Lower leg skin (tissue), 3 donors: ENCODE measurements at regions not wholly inside any gene's neighbourhood (a gene's known extent, or its start where the extent isn't known, plus 50 kb on each side); places are given as distances from the start of the nearest gene placed in this dataset.

Experiments
- POLR2A ChIP-seq, 2 donors: fragments of 450-650 bp; IDR thresholded peaks; one replicate each; pipeline ENCODE4 v1.6.1; 2016 to 2017; ENCODE audit warnings: antibody characterized with exemption in 2 of 2, mild to moderate bottlenecking in 1 of 2, moderate library complexity in 1 of 2
- TF ChIP-seq, protein P1 (sequence below), 3 donors: fragments of 450-650 bp; IDR thresholded peaks; one replicate each; pipeline ENCODE4 v1.5.1; 2016; ENCODE audit warnings: antibody characterized with exemption in 3 of 3, mild to moderate bottlenecking in 3 of 3, moderate library complexity in 2 of 3

DNA sequence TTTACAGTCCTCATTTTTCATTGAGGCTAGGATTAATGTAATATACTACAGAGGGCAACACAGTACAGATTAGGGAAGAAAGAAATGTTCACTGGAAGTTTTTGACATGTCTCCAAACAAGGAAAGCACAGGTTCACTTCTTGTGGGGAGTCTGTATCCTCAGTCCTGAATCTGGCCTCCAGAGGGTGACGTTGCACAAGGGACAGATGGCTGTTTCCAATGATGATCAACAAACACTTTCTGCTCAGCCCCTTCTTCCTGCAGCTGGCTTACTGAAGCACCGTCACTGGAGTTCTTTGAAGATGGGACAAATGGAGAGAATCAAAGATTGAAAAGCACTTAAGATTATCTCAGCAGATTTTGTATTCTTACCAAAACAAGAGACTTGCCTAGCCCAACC lies 123.3 kb upstream of the OR4E1 start:
- TF ChIP-seq, protein P1, sequence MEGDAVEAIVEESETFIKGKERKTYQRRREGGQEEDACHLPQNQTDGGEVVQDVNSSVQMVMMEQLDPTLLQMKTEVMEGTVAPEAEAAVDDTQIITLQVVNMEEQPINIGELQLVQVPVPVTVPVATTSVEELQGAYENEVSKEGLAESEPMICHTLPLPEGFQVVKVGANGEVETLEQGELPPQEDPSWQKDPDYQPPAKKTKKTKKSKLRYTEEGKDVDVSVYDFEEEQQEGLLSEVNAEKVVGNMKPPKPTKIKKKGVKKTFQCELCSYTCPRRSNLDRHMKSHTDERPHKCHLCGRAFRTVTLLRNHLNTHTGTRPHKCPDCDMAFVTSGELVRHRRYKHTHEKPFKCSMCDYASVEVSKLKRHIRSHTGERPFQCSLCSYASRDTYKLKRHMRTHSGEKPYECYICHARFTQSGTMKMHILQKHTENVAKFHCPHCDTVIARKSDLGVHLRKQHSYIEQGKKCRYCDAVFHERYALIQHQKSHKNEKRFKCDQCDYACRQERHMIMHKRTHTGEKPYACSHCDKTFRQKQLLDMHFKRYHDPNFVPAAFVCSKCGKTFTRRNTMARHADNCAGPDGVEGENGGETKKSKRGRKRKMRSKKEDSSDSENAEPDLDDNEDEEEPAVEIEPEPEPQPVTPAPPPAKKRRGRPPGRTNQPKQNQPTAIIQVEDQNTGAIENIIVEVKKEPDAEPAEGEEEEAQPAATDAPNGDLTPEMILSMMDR (IDR thresholded peaks at IDR 0.05): no peak
- no peak for TF ChIP-seq POLR2A (IDR thresholded peaks at IDR 0.05)
